ENCODE measurements at regions not wholly inside any gene's neighbourhood (a gene's known extent, or its start where the extent isn't known, plus 50 kb on each side); places are given as distances from the start of the nearest gene placed in this dataset.
"Not testable (repeated sequence)": the region's sequence is repeated elsewhere in the genome, so short reads cannot be mapped to it uniquely, and the experiment has no call there.

DNA sequence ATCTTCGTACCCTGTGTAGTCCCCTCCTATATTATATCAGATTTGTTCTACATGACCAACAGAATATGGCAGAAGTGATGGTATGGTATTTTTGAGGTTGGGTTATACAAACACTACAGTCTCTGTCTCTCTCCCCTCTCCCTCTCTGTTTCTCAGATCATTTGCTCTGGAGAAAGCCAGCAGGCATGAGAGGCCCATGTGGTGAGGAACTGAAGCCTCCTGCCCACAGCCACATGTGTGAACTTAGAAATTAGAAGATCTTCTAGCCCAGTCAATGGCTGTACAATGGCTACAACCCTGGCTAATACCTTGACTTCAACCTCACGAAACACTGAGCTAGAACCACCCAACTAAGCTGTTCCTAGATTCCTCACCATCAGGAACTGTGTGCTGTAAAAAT lies 250.6 kb downstream of the SMAD2 start:
- H3K27ac ChIP-seq: no peak overlapping the region
- no peak for TF ChIP-seq ZFX (IDR thresholded peaks at IDR 0.05)
- TF ChIP-seq, protein P1, sequence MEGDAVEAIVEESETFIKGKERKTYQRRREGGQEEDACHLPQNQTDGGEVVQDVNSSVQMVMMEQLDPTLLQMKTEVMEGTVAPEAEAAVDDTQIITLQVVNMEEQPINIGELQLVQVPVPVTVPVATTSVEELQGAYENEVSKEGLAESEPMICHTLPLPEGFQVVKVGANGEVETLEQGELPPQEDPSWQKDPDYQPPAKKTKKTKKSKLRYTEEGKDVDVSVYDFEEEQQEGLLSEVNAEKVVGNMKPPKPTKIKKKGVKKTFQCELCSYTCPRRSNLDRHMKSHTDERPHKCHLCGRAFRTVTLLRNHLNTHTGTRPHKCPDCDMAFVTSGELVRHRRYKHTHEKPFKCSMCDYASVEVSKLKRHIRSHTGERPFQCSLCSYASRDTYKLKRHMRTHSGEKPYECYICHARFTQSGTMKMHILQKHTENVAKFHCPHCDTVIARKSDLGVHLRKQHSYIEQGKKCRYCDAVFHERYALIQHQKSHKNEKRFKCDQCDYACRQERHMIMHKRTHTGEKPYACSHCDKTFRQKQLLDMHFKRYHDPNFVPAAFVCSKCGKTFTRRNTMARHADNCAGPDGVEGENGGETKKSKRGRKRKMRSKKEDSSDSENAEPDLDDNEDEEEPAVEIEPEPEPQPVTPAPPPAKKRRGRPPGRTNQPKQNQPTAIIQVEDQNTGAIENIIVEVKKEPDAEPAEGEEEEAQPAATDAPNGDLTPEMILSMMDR (conservative IDR thresholded peaks at IDR 0.05): no peak

DNA sequence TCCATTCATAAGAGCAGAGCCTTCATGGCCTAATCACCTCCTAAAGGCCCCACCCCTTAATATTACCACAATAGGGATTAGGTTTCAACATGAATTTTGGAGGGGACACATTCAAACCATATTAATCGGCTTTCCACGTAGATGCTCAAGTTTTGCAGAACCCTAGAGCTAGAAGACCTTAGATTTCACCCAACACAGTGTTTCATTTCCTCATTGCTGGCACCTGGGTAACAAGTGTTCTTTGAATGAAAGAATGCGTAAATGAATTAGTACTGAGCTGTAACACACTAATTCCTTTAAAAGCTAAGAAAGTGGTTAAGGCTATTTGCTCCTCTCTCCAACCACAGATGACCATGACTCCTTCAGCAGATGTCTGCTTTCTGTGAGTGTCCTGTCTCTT lies 252.5 kb downstream of the SMAD2 start:
- TF ChIP-seq, protein P1 (conservative IDR thresholded peaks at IDR 0.05): no peak
- no peak for TF ChIP-seq ZFX (IDR thresholded peaks at IDR 0.05)
- H3K27ac ChIP-seq: no peak overlapping the region

DNA sequence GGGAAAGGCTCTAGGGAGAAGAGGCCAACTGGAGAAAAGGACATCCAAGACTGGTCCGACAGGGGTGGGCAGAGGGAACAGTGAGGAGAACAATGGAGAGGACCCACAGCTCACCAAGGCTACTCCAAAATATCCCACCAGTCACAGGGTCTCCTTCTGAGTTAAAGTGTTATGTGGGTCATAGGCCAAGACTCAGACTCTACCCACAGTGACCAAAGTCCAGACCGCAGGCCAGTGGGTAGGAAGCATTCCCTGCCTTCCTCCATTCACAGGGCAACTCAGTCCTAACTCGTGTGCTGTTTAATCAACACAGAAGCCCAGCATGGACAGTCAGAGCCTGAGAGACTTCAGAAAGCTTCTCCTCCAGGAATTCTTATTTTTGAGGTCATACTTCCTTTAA lies 260.6 kb downstream of the SMAD2 start:
- no peak overlapping the region for H3K27ac ChIP-seq
- TF ChIP-seq, protein P1 (conservative IDR thresholded peaks at IDR 0.05): no peak
- no peak for TF ChIP-seq ZFX (IDR thresholded peaks at IDR 0.05)

DNA sequence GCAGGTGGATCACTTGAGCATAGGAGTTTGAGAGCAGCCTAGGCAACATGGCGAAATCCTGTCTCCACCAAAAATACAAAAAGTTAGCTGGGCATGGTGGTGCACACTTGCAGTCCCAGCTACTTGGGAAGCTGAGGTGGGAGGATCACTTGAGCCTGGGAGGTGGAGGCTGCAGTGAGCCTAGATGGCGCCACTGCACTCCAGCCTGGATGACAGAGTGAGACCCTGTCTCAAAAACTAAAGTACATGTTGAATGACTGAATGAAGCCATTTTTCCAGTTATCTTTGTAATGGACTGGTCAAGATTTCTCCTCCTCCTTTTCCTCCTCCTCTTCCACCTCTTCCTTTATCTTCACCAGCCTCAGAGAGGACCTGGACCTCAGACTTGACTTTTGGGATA lies 272.0 kb downstream of the SMAD2 start:
- no peak for TF ChIP-seq ZFX (IDR thresholded peaks at IDR 0.05)
- TF ChIP-seq, protein P1 (conservative IDR thresholded peaks at IDR 0.05): peak; percentile 10; the same call in 1 of the 2 replicates
- H3K27ac ChIP-seq: no peak overlapping the region

DNA sequence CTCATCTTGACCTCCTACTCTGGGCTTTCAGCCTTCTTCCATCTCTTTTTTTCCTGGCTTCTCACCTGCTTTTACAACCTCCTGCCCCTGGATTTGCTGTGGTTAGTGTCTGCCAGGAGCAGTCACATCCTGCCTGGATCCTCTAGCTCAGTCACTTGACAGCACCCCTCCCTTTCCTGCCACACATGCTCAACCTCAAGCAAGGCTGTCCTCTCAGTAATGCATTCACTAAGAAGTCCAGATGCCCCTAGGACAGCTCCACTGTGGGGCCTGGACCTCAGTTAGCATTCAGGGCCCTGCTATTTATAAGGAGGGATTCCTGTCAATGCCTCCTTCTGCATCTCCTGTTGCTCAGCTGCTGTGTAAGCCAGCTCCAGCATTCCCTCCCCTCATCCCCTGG lies 275.5 kb downstream of the SMAD2 start:
- H3K27ac ChIP-seq: no peak overlapping the region
- TF ChIP-seq ZFX (IDR thresholded peaks at IDR 0.05): no peak
- TF ChIP-seq, protein P1 (conservative IDR thresholded peaks at IDR 0.05): no peak

DNA sequence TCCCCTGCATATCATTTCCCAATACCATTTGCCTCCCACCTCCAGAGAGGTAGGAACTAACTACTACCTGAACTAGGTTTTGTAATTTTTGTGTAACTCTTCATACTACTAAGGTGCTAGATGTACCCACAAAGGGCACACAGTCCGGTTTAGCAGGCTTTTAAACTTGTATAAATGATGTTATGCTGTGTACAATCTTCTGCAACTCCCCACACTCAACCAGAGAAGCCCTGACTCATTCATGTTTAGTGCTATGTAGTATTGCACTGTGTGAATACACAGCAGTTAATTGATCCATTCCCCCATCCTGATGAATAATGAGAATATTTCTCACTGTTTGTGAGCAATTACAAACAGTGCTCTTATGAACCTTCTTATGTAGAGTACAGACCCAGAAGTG lies 285.6 kb downstream of the SMAD2 start:
- no peak overlapping the region for H3K27ac ChIP-seq
- TF ChIP-seq ZFX (IDR thresholded peaks at IDR 0.05): no peak
- TF ChIP-seq, protein P1 (conservative IDR thresholded peaks at IDR 0.05): no peak

DNA sequence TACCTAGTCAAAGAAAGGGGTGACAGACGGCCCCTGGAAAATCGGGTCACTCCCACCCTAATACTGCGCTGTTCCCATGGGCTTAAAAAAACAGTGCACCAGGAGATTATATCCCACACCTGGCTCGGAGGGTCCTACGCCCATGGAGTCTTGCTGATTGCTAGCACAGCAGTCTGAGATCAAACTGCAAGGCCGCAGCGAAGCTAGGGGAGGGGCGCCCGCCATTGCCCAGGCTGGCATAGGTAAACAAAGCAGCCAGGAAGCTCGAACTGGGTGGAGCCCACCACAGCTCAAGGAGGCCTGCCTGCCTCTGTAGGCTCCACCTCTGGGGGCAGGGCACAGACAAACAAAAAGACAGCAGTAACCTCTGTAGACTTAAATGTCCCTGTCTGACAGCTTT lies 292.9 kb downstream of the SMAD2 start:
- H3K27ac ChIP-seq: not testable (repeated sequence)

DNA sequence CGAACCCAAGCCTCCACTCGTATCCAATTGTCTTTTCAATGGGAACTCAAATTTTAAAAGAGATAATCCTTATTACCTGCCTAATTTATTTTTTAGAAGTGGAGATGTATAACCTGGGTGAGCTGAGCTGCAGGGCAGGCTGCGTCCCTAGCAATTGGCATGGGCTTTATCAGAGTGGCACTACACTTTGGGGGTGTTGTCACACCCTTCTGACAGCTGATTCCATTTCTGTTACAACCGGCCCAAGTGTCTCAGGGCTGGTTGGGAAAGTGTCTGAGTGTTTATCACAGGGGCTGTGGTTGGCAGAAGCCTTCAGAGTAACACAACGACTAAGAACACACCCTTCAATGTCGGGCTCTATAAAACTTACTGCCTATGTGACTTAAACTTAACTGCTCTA lies 295.0 kb downstream of the SMAD2 start:
- TF ChIP-seq, protein P1 (conservative IDR thresholded peaks at IDR 0.05): no peak
- no peak for TF ChIP-seq ZFX (IDR thresholded peaks at IDR 0.05)
- H3K27ac ChIP-seq: no peak overlapping the region
